GM21737 (cell line): ENCODE measurements at regions not wholly inside any gene's neighbourhood (a gene's known extent, or its start where the extent isn't known, plus 50 kb on each side); places are given as distances from the start of the nearest gene placed in this dataset.
"Not testable (repeated sequence)": the region's sequence is repeated elsewhere in the genome, so short reads cannot be mapped to it uniquely, and the experiment has no call there.

Experiments
- ATAC-seq: cut with Tn5 transposase; IDR thresholded peaks from one replicate; pipeline ENCODE4 v1.9.1; 2021; ENCODE audit warnings: mild to moderate bottlenecking, moderate library complexity; ENCODE audit not compliant: unreplicated experiment

GRCh38 chr13:80888390-80888789 is 547.5 kb upstream of the SPRY2 start:
- no peak for ATAC-seq

DNA sequence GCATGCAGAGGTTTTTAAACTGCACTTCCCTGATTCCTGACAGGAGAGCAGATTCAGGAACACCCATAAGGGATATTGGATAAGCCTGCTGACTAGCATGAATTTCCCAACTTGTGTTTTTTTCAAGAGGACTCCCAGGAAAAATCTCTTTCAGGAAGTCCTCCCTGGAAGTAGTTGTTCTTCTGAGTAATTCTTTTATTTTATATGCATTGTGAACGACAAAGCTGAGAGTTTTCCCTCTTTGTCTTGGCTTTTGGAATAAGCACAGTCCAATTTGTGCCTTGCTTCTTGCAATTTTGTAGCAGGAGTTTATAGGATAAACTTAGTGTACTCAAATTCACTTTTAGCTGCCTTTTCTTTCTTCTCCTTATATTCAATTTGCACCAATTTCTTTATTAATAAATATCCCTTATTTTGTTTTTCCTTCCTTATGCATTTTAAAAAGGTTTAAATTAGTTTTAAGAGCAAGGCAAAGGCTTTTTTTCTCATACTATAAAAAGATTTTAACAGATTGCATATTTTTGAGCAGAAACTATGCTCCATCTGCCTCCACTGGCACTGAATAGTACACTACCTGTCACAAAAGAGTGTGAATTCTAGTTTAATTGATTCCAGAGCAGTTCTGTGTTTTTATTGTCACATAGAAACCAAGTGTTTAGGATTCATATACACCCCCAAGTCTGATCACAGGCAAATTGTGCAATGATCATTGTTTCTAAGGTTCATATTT is 543.3 kb upstream of the SPRY2 start:
- no peak for ATAC-seq

- no peak for ATAC-seq
Measured at GRCh38 chr13:80883545-80883944, 542.6 kb upstream of the SPRY2 start.

DNA sequence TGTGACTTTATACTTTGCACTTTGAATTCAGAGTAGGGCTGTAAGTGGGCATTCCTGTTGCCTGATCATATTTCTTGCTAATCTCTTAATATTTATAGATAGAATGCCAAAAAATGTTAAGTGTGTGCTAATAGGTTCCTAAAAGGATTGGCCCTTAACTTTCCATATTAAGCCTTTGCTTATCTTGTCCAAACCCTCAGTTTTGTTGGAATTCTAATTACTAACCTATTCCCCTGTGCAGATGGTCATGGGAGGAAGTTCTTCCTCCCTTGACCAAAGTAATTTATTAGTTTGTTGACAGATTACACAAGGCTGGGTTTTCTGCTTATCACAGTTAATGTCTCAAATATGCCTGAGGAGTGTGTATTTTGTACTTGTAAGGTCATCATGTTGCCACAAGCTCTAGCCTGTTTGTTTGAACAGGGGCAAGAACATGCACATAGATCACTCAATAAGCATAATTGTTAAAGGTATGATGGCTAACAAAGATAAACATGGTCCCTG is 541.1 kb upstream of the SPRY2 start:
- no peak for ATAC-seq

DNA sequence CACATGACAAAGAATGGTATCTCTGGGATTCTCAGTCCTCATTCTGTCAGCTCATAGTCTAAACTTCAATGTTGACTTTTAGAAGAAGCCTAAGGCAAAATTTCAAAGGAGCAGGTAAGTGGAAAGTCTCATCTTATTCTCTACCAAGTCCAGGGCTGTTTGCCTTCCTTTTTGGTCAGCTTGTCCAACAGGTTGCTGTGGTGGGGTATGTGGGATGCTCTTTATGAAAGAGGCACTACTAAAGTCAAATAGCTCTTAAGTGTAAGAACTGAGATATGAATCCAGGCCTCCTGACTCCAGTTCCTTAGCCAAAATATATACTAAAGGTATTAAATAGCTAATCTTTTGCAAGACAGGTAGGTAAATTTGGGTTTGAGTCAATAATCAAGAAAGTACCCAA is 540.6 kb upstream of the SPRY2 start:
- ATAC-seq = no peak

DNA sequence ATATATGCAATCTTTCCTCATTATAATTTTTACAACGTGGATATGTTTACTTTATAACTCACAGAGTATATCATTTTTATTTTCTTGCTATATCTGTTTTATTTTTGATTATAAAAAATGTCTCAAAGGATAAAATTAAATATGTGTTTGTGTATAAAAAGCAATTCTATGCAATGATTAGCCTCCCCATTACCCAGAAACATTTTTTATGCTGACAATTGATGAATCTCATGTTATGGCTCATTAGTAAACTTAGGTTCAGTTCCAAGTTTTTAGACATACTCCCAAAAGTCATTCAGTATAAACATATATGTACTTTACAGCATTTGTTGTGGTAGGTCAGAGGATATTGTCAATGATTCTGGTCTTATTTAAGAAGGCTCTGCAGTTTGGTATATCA is 540.1 kb upstream of the SPRY2 start:
- ATAC-seq = no peak

DNA sequence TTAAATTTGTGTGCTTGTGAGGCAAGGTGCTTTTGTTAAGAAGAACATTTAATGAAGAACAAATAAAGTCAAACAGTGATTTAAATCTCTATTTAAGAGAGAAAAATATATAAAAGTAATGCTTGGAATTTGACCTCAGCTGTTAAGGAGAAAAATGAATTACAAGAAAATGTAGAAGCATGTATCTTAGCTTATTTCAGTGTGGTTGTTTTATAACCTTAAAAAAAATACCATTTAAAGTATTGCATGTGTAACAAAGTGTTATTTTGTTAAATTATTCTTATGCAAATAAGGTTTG is 537.0 kb upstream of the SPRY2 start:
- ATAC-seq = no peak

DNA sequence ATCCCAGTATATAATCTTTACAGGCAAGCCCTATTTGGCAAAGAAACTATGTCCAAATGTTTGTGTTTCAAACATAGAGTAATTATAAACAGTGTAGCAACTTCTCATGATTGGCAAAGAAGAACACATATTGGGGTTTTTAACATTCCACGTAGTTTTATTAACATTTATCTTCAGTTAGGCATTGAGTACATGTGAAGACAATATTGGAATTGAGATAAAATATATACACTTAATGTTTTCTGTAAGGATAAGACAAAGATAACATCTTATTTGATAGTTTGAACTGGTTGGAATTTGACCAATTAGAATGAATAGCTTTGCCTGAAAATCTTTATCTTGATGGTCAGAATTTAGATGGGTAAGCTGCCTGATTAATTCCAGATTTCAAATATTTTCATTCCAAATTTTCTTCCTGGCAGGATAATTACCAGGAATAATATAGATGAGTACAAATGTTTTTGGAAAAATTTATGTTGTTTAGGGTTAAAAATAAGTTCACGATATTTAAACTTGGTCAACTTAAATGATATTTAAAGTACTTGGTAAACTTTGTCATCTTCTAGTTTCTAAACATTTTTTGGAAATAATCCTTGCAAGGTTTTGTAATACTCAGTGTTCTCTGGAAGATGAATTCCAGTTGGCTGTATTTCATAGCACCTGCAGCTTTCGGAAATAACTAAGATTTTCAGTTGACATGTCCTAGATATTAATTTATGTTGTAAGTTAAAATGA is 536.5 kb upstream of the SPRY2 start:
- no peak for ATAC-seq

GRCh38 chr13:80873589-80873988 is 532.7 kb upstream of the SPRY2 start:
- peak; percentile 95 for ATAC-seq

GRCh38 chr13:80871971-80872370 is 531.0 kb upstream of the SPRY2 start:
- not testable (repeated sequence) for ATAC-seq

GRCh38 chr13:80871481-80871880 is 530.6 kb upstream of the SPRY2 start:
- no peak for ATAC-seq

- ATAC-seq = no peak
Measured at GRCh38 chr13:80870186-80870585, 529.3 kb upstream of the SPRY2 start.

DNA sequence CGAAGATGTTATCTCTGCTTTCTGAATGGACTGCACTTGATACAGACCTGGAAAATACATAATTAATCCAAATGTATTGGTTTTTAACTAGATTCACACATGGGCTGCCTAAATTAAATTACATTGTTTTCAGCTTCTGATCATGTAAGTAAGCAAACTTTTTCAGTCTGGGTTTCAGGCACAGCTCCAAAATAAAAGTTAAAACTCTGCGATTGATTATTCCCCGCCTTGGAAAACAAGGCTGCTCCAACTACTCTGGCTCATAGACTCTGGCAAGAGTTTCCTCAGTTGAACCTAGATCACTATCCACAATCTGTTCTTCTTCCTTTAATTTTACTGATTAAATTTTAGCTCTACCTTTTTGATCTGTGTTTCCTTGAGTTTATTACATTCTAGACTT is 526.0 kb upstream of the SPRY2 start:
- ATAC-seq = no peak

DNA sequence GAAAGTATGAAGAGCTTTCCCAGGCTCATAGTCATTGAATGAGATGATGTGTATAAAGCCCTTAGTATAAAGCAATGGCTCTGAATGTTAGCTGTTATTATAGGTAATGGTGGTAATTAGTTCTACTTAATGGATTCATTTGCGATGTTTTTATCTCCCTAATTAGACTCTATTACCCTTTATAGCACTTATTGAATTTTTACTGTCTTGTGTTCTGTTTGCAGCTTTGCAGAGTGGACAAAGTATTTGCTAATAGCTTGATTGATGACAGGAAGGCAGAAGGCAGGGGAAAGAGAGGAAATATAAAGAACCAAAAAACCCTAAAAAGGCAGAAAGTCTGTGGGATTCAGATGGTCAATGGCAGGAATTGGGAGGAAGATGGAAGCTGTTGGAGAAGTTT is 524.4 kb upstream of the SPRY2 start:
- ATAC-seq = no peak

- ATAC-seq = no peak
Measured at GRCh38 chr13:80862456-80862855, 521.5 kb upstream of the SPRY2 start.

- no peak for ATAC-seq
Measured at GRCh38 chr13:80860845-80861244, 519.9 kb upstream of the SPRY2 start.

GRCh38 chr13:80858131-80858530 is 517.2 kb upstream of the SPRY2 start:
- no peak for ATAC-seq

GRCh38 chr13:80857321-80857720 is 516.4 kb upstream of the SPRY2 start:
- no peak for ATAC-seq

DNA sequence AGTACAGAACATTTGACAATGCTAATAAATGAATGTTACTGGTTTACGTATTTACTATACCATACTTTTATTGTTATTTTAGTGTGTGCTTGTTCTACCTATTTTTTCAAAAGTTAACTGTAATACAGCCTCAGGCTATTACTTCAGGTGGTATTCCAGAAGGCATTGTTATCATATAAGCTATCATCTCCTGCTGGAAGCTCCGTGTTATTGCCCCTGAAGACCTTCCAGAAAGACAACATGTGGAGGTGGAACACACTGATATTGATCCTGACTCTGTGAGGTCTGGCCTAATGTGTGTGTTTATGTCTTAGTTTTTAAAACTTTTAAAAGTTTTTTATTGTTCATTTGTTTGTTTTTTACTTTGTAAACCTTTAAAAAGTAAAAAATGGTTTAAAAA is 509.8 kb upstream of the SPRY2 start:
- ATAC-seq = no peak

DNA sequence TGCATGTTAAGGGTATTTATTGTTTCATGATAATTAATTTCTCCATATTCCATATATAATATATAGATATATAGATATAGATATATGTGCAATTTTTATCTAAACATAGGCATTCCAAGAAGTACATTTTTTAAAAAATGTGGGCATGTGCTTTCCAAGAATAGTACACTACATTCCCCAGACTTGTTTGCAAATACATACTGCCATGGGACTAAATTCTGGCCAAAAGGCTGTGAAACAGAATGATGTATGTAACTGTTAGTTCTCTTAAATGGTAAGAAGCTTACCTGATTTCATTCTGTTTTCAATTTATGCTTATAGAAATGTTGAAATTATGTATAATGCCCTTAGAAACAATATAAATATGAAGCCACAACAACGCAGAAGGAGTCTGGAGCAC is 503.2 kb upstream of the SPRY2 start:
- no peak for ATAC-seq

- no peak for ATAC-seq
Measured at GRCh38 chr13:80841414-80841813, 500.5 kb upstream of the SPRY2 start.

GRCh38 chr13:80840316-80840976 is 499.5 kb upstream of the SPRY2 start:
- ATAC-seq = no peak
